Parathyroid adenoma (tissue), 2 donors: ENCODE measurements at regions not wholly inside any gene's neighbourhood (a gene's known extent, or its start where the extent isn't known, plus 50 kb on each side); places are given as distances from the start of the nearest gene placed in this dataset.
"Not testable (repeated sequence)": the region's sequence is repeated elsewhere in the genome, so short reads cannot be mapped to it uniquely, and the experiment has no call there.

ENCODE experiments used
- H2AFZ ChIP-seq: fragments of 300-600 bp; sonication (generic); one replicate; pipeline ENCODE4 v1.7.0; 2017; ENCODE audit warnings: antibody characterized with exemption, mild to moderate bottlenecking
- H3K27ac ChIP-seq: fragments of 300-600 bp; sonication (generic); one replicate; pipeline ENCODE4 v1.7.0; 2017
- H3K27me3 ChIP-seq: fragments of 300-600 bp; sonication (generic); one replicate; pipeline ENCODE4 v1.7.0; 2017; ENCODE audit warnings: low read length; ENCODE audit not compliant: control insufficient read depth, insufficient read depth
- H3K36me3 ChIP-seq: fragments of 300-600 bp; sonication (generic); one replicate; pipeline ENCODE4 v1.7.0; 2017; ENCODE audit warnings: low read length; ENCODE audit not compliant: control insufficient read depth, insufficient read depth
- H3K4me1 ChIP-seq: fragments of 300-600 bp; sonication (generic); one replicate; pipeline ENCODE4 v1.7.0; 2017; ENCODE audit warnings: control low read depth
- H3K4me2 ChIP-seq: fragments of 300-600 bp; sonication (generic); one replicate; pipeline ENCODE4 v1.7.0; 2017; ENCODE audit warnings: low read length
- H3K4me3 ChIP-seq: fragments of 300-600 bp; sonication (generic); one replicate; pipeline ENCODE4 v1.7.0; 2017; ENCODE audit warnings: low read depth, low read length
- H3K79me2 ChIP-seq: fragments of 300-600 bp; sonication (generic); one replicate; pipeline ENCODE4 v1.7.0; 2017; ENCODE audit warnings: control low read depth
- H3K9ac ChIP-seq: fragments of 300-600 bp; sonication (generic); one replicate; pipeline ENCODE4 v1.7.0; 2017; ENCODE audit warnings: mild to moderate bottlenecking
- H3K9me3 ChIP-seq: fragments of 300-600 bp; sonication (generic); one replicate; pipeline ENCODE4 v1.7.0; 2017; ENCODE audit warnings: low read length; ENCODE audit not compliant: control insufficient read depth
- CTCF ChIP-seq: fragments of 300-600 bp; sonication (generic); IDR thresholded peaks from one replicate; pipeline ENCODE4 v1.7.0; 2017; ENCODE audit warnings: antibody characterized with exemption, mild to moderate bottlenecking
- donor health status: primary hyperparathyroidism.

- H3K4me2 ChIP-seq = no peak overlapping the region
- no peak overlapping the region for H3K4me3 ChIP-seq
- no peak for TF ChIP-seq CTCF
- no peak overlapping the region for H2AFZ ChIP-seq
- no peaks in the 10 kb centered on the region for H3K36me3 ChIP-seq
- H3K9ac ChIP-seq = no peak overlapping the region
- H3K4me1 ChIP-seq = no peaks in the 10 kb centered on the region
- no peaks in the 10 kb centered on the region for H3K27me3 ChIP-seq
- no peaks in the 10 kb centered on the region for H3K79me2 ChIP-seq
- no peak overlapping the region for H3K27ac ChIP-seq
- H3K9me3 ChIP-seq = no peaks in the 10 kb centered on the region
These were observed 506.4 kb upstream of the JAG1 start for GRCh38 chr20:11180186-11180585.

- H3K27me3 ChIP-seq, H3K9me3 ChIP-seq, H3K4me3 ChIP-seq, H3K79me2 ChIP-seq, H3K36me3 ChIP-seq, H3K4me1 ChIP-seq, H3K4me2 ChIP-seq, H3K9ac ChIP-seq, H3K27ac ChIP-seq, H2AFZ ChIP-seq: not testable (repeated sequence)
These were observed 507.3 kb upstream of the JAG1 start for GRCh38 chr20:11181129-11181528.

GRCh38 chr20:11181966-11182365 is 508.2 kb upstream of the JAG1 start:
- H3K79me2 ChIP-seq = no peaks in the 10 kb centered on the region
- H3K4me2 ChIP-seq = no peak overlapping the region
- no peak overlapping the region for H2AFZ ChIP-seq
- no peaks in the 10 kb centered on the region for H3K4me1 ChIP-seq
- no peak overlapping the region for H3K4me3 ChIP-seq
- no peak overlapping the region for H3K27ac ChIP-seq
- no peak for TF ChIP-seq CTCF
- H3K36me3 ChIP-seq = no peaks in the 10 kb centered on the region
- no peaks in the 10 kb centered on the region for H3K27me3 ChIP-seq
- H3K9me3 ChIP-seq = no peaks in the 10 kb centered on the region
- H3K9ac ChIP-seq = no peak overlapping the region

GRCh38 chr20:11182720-11183119 is 508.9 kb upstream of the JAG1 start:
- H3K36me3 ChIP-seq = no peaks in the 10 kb centered on the region
- no peak overlapping the region for H2AFZ ChIP-seq
- no peaks in the 10 kb centered on the region for H3K27me3 ChIP-seq
- no peak overlapping the region for H3K9ac ChIP-seq
- no peaks in the 10 kb centered on the region for H3K9me3 ChIP-seq
- H3K79me2 ChIP-seq = no peaks in the 10 kb centered on the region
- H3K4me1 ChIP-seq = no peaks in the 10 kb centered on the region
- TF ChIP-seq CTCF = no peak
- H3K27ac ChIP-seq = no peak overlapping the region
- H3K4me3 ChIP-seq = no peak overlapping the region
- no peak overlapping the region for H3K4me2 ChIP-seq

- Histone ChIP-seq H2AFZ (no peak overlapping the region), H3K4me1 (no peaks in the 10 kb centered on the region)
These were observed 512.7 kb upstream of the JAG1 start for GRCh38 chr20:11186301-11187008.

More at GRCh38 chr20:11186301-11187008, 512.7 kb upstream of the JAG1 start:
- no peak for TF ChIP-seq CTCF
- no peak overlapping the region for H3K4me2 ChIP-seq
- H3K4me3 ChIP-seq = no peak overlapping the region
- no peak overlapping the region for H3K9ac ChIP-seq
- no peaks in the 10 kb centered on the region for H3K36me3 ChIP-seq
- H3K27ac ChIP-seq = no peak overlapping the region
- H3K27me3 ChIP-seq = no peaks in the 10 kb centered on the region
- no peaks in the 10 kb centered on the region for H3K79me2 ChIP-seq
- no peaks in the 10 kb centered on the region for H3K9me3 ChIP-seq
